ENCODE measurements at regions not wholly inside any gene's neighbourhood (a gene's known extent, or its start where the extent isn't known, plus 50 kb on each side); places are given as distances from the start of the nearest gene placed in this dataset.

GRCh38 chr12:60035835-60036234 is 440.0 kb downstream of the SLC16A7 start:
- DNase-seq (ENCODE audit: low read depth in 2 of 2): no peak

- DNase-seq (ENCODE audit: low read depth in 2 of 2): no peak
Measured at GRCh38 chr12:60042835-60043234, 447.0 kb downstream of the SLC16A7 start.

- DNase-seq (ENCODE audit: low read depth in 2 of 2): no peak
Measured at GRCh38 chr12:60043236-60043635, 447.4 kb downstream of the SLC16A7 start.

- no peak for DNase-seq (ENCODE audit: low read depth in 2 of 2)
Measured at GRCh38 chr12:60052483-60052882, 456.7 kb downstream of the SLC16A7 start.

- no peak for DNase-seq (ENCODE audit: low read depth in 2 of 2)
Measured at GRCh38 chr12:60059180-60059579, 463.4 kb downstream of the SLC16A7 start.

GRCh38 chr12:60066655-60067054 is 470.8 kb downstream of the SLC16A7 start:
- no peak for DNase-seq (ENCODE audit: low read depth in 2 of 2)

GRCh38 chr12:60070552-60070951 is 474.7 kb downstream of the SLC16A7 start:
- no peak for DNase-seq (ENCODE audit: low read depth in 2 of 2)

GRCh38 chr12:60071759-60072191 is 475.9 kb downstream of the SLC16A7 start:
- no peak for DNase-seq (ENCODE audit: low read depth in 2 of 2)

GRCh38 chr12:60072911-60073310 is 477.1 kb downstream of the SLC16A7 start:
- DNase-seq (ENCODE audit: low read depth in 2 of 2): no peak

- no peak for DNase-seq (ENCODE audit: low read depth in 2 of 2)
Measured at GRCh38 chr12:60075091-60075490, 479.3 kb downstream of the SLC16A7 start.

GRCh38 chr12:60078026-60078425 is 482.2 kb downstream of the SLC16A7 start:
- DNase-seq (ENCODE audit: low read depth in 2 of 2): no peak

- DNase-seq (ENCODE audit: low read depth in 2 of 2): no peak
Measured at GRCh38 chr12:60093428-60093827, 497.6 kb downstream of the SLC16A7 start.

GRCh38 chr12:60094436-60094835 is 498.6 kb downstream of the SLC16A7 start:
- no peak for DNase-seq (ENCODE audit: low read depth in 2 of 2)

- DNase-seq (ENCODE audit: low read depth in 2 of 2): no peak
Measured at GRCh38 chr12:60096727-60097126, 500.9 kb downstream of the SLC16A7 start.

GRCh38 chr12:60100160-60100559 is 504.3 kb downstream of the SLC16A7 start:
- DNase-seq (ENCODE audit: low read depth in 2 of 2): no peak

GRCh38 chr12:60100852-60101251 is 505.0 kb downstream of the SLC16A7 start:
- DNase-seq (ENCODE audit: low read depth in 2 of 2): no peak

GRCh38 chr12:60101715-60102114 is 505.9 kb downstream of the SLC16A7 start:
- no peak for DNase-seq (ENCODE audit: low read depth in 2 of 2)

- no peak for DNase-seq (ENCODE audit: low read depth in 2 of 2)
Measured at GRCh38 chr12:60106214-60106613, 510.4 kb downstream of the SLC16A7 start.

- DNase-seq (ENCODE audit: low read depth in 2 of 2): no peak
Measured at GRCh38 chr12:60107992-60108391, 512.2 kb downstream of the SLC16A7 start.

GRCh38 chr12:60112063-60112462 is 516.2 kb downstream of the SLC16A7 start:
- DNase-seq (ENCODE audit: low read depth in 2 of 2): no peak

GRCh38 chr12:60112763-60113162 is 516.9 kb downstream of the SLC16A7 start:
- DNase-seq (ENCODE audit: low read depth in 2 of 2): no peak

- no peak for DNase-seq (ENCODE audit: low read depth in 2 of 2)
Measured at GRCh38 chr12:60114169-60114568, 518.3 kb downstream of the SLC16A7 start.

GRCh38 chr12:60119327-60119726 is 523.5 kb downstream of the SLC16A7 start:
- DNase-seq (ENCODE audit: low read depth in 2 of 2): no peak

GRCh38 chr12:60120199-60120598 is 524.4 kb downstream of the SLC16A7 start:
- no peak for DNase-seq (ENCODE audit: low read depth in 2 of 2)

- no peak for DNase-seq (ENCODE audit: low read depth in 2 of 2)
Measured at GRCh38 chr12:60123557-60123956, 527.7 kb downstream of the SLC16A7 start.
